SK-N-SH (cell line): ENCODE measurements at regions not wholly inside any gene's neighbourhood (a gene's known extent, or its start where the extent isn't known, plus 50 kb on each side); places are given as distances from the start of the nearest gene placed in this dataset.

Source experiments
- CTCF ChIA-PET: fragments of 300-600, 350-600 bp; formaldehyde crosslinking; extraction: SDS; loops from one replicate; lab custom pipeline; 2021; lab: Yijun Ruan, JAX
- POLR2A ChIA-PET: fragments of 350-600 bp; sonication (Branson Sonifier 250); formaldehyde crosslinking; extraction: SDS; loops from one replicate; lab custom pipeline; 2020; ENCODE audit warnings: antibody characterized with exemption, inconsistent platforms; lab: Yijun Ruan, JAX
- DNase-seq: peaks from one replicate; pipeline ENCODE4 v3.0.0; 2012
- H2AFZ ChIP-seq: fragments of 200-600 bp; sonication (generic); 2 replicates; pipeline ENCODE4 v1.8.1; 2016; ENCODE audit warnings: antibody characterized with exemption, mild to moderate bottlenecking, low read depth
- H3F3A ChIP-seq: fragments of 200-600 bp; sonication (generic); replicated peaks from 2 replicates; pipeline ENCODE3; 2016; ENCODE audit warnings: antibody characterized with exemption, mild to moderate bottlenecking; ENCODE audit not compliant: insufficient read depth
- H3K27ac ChIP-seq, 2 experiments: fragments of 200-500 bp in 1 of 2; fragments of 200-600 bp in 1 of 2; sonication (Bioruptor generic) in 1 of 2; sonication (generic), shearing (Covaris generic) in 1 of 2; 2 replicates each; pipeline versions ENCODE4 v1.5.1 to v1.6.1; 2014 to 2016; ENCODE audit warnings: low read depth in 2 of 2, inconsistent platforms in 1 of 2, low read length in 1 of 2, mild to moderate bottlenecking in 1 of 2, mixed read lengths in 1 of 2
- H3K27me3 ChIP-seq: fragments of 200-600 bp; sonication (generic), shearing (Covaris generic); 2 replicates; pipeline ENCODE4 v1.6.1; 2016; ENCODE audit warnings: mixed run types; ENCODE audit not compliant: insufficient read depth
- H3K36me3 ChIP-seq, 2 experiments: fragments of 200-500 bp in 1 of 2; fragments of 200-600 bp in 1 of 2; sonication (Bioruptor generic) in 1 of 2; sonication (generic) in 1 of 2; replicated peaks in 1 of 2; 2 replicates each; pipeline versions ENCODE3 to v1.5.1; 2014 to 2016; ENCODE audit warnings: low read length in 1 of 2, mild to moderate bottlenecking in 1 of 2; ENCODE audit not compliant: insufficient read depth in 2 of 2, control insufficient read depth in 1 of 2
- H3K4me1 ChIP-seq, 2 experiments: fragments of 200-500 bp in 1 of 2; fragments of 200-600 bp in 1 of 2; sonication (Bioruptor generic) in 1 of 2; sonication (generic), shearing (Covaris generic) in 1 of 2; 2 replicates each; pipeline versions ENCODE4 v1.5.1 to v1.6.1; 2014 to 2016; ENCODE audit warnings: low read depth in 1 of 2, low read length in 1 of 2, mixed run types in 1 of 2; ENCODE audit not compliant: insufficient read depth in 2 of 2, control insufficient read depth in 1 of 2
- H3K4me2 ChIP-seq: fragments of 200-600 bp; sonication (generic), shearing (Covaris generic); 2 replicates; pipeline ENCODE4 v1.6.1; 2017; ENCODE audit warnings: mixed run types
- H3K4me3 ChIP-seq, 2 experiments: fragments of 200-500 bp in 1 of 2; fragments of 200-600 bp in 1 of 2; sonication (Bioruptor generic) in 1 of 2; sonication (generic), shearing (Covaris generic) in 1 of 2; 2 replicates each; pipeline versions ENCODE4 v1.5.1 to v1.8.1; 2014 to 2016; ENCODE audit warnings: low read depth in 2 of 2, inconsistent platforms in 1 of 2, low read length in 1 of 2, mild to moderate bottlenecking in 1 of 2, mixed read lengths in 1 of 2, moderate library complexity in 1 of 2
- H3K79me2 ChIP-seq: fragments of 200-600 bp; sonication (generic); 2 replicates; pipeline ENCODE4 v1.8.1; 2017; ENCODE audit warnings: mild to moderate bottlenecking; ENCODE audit not compliant: insufficient read depth
- H3K9ac ChIP-seq: fragments of 200-600 bp; sonication (generic); 2 replicates; pipeline ENCODE4 v1.6.1; 2017; ENCODE audit warnings: mixed run types
- H3K9me2 ChIP-seq: fragments of 200-600 bp; sonication (generic); 2 replicates; pipeline ENCODE4 v1.6.1; 2017; ENCODE audit warnings: mixed run types
- H3K9me3 ChIP-seq: fragments of 200-600 bp; sonication (generic); 2 replicates; pipeline ENCODE4 v1.6.1; 2017; ENCODE audit warnings: mixed run types, mild to moderate bottlenecking, moderate library complexity
- H4K20me1 ChIP-seq: fragments of 200-600 bp; sonication (generic); 2 replicates; pipeline ENCODE4 v1.6.1; 2017; ENCODE audit warnings: mild to moderate bottlenecking, mixed run types; ENCODE audit not compliant: insufficient read depth
- ELF1 ChIP-seq: IDR thresholded peaks from 2 replicates; pipeline ENCODE4 v1.4.0; 2012
- FOSL2 ChIP-seq: IDR thresholded peaks from 2 replicates; pipeline ENCODE4 v1.4.0; 2012; ENCODE audit warnings: low read depth, mild to moderate bottlenecking, moderate library complexity, borderline replicate concordance
- FOXM1 ChIP-seq: IDR thresholded peaks from 2 replicates; pipeline ENCODE4 v1.4.0; 2012; ENCODE audit warnings: low read depth, mild to moderate bottlenecking
- GABPA ChIP-seq: IDR thresholded peaks from 2 replicates; pipeline ENCODE4 v1.4.0; 2012; ENCODE audit warnings: low read depth, mild to moderate bottlenecking
- GATA2 ChIP-seq: sonication (generic); formaldehyde crosslinking; IDR thresholded peaks from 2 replicates; pipeline ENCODE4 v1.5.0; 2020; ENCODE audit warnings: mild to moderate bottlenecking, missing genetic modification reagents
- JUND ChIP-seq: IDR thresholded peaks from 2 replicates; pipeline ENCODE4 v1.4.0; 2012
- MXI1 ChIP-seq: IDR thresholded peaks from 2 replicates; pipeline ENCODE4 v1.6.1; 2012; ENCODE audit warnings: mild to moderate bottlenecking, low read depth, low read length, improper control_type of control experiment
- NFIC ChIP-seq: IDR thresholded peaks from 2 replicates; pipeline ENCODE4 v1.4.0; 2012; ENCODE audit warnings: borderline replicate concordance
- RFX5 ChIP-seq: IDR thresholded peaks from 2 replicates; pipeline ENCODE4 v1.6.1; 2012; ENCODE audit warnings: mild to moderate bottlenecking, improper control_type of control experiment, low read length
- SIN3A ChIP-seq: IDR thresholded peaks from 2 replicates; pipeline ENCODE4 v1.6.1; 2012; ENCODE audit warnings: low read depth, mild to moderate bottlenecking, low read length, moderate library complexity, borderline replicate concordance
- TAF1 ChIP-seq: IDR thresholded peaks from 2 replicates; pipeline ENCODE4 v1.6.1; 2012; ENCODE audit warnings: low read depth, mild to moderate bottlenecking, low read length, moderate library complexity, borderline replicate concordance
- TCF12 ChIP-seq: IDR thresholded peaks from 2 replicates; pipeline ENCODE4 v1.4.0; 2012
- TEAD4 ChIP-seq: IDR thresholded peaks from 2 replicates; pipeline ENCODE4 v1.4.0; 2012; ENCODE audit warnings: mild to moderate bottlenecking, borderline replicate concordance; ENCODE audit not compliant: insufficient read depth
- WGBS: methylation state at CpG from one replicate; pipeline ENCODE4 v1.1.6; 2017; ENCODE audit warnings: low lambda C conversion rate; 5-methylcytosine and 5-hydroxymethylcytosine counted together
- TF ChIP-seq, protein P1 (sequence below): IDR thresholded peaks from 2 replicates; pipeline ENCODE4 v1.6.1; 2012; ENCODE audit warnings: mild to moderate bottlenecking, low read depth, low read length, moderate library complexity
- TF ChIP-seq, protein P2 (sequence below): IDR thresholded peaks from 2 replicates; pipeline ENCODE4 v1.4.0; 2012; ENCODE audit warnings: low read depth, borderline replicate concordance

DNA sequence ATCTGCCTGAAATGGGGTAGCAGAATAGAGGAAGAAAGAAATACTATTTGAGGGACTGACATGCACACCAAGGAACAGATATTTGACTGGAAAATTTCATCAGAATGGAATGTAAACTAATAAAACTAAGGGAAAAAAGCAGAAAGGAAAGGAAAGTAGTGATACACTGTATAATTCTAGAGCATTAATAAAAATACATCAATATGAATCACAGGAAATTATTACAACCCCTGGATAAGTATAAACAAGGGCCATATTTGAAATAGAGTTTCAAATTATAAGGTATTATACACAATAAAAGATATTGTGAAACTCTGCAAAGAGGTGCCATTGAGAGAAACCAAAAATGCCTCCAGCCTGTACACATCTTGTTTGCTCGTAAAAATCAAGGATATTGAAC is 149.6 kb downstream of the ICOS start:
- H3K4me3 ChIP-seq: no peak overlapping the region
- WGBS: 4% methylated on average over 1 of the region's 1 CpG
- ChIA-PET POLR2A (no interaction called here), CTCF (no interaction called here)
- H3K4me1 ChIP-seq: no peaks in the 10 kb centered on the region; a peak in 1 of 4 replicates
- H3K9ac ChIP-seq: no peak overlapping the region
- H4K20me1 ChIP-seq: no peaks in the 10 kb centered on the region
- TF ChIP-seq SIN3A: no peak
- TF ChIP-seq TCF12: no peak
- TF ChIP-seq, protein P1, sequence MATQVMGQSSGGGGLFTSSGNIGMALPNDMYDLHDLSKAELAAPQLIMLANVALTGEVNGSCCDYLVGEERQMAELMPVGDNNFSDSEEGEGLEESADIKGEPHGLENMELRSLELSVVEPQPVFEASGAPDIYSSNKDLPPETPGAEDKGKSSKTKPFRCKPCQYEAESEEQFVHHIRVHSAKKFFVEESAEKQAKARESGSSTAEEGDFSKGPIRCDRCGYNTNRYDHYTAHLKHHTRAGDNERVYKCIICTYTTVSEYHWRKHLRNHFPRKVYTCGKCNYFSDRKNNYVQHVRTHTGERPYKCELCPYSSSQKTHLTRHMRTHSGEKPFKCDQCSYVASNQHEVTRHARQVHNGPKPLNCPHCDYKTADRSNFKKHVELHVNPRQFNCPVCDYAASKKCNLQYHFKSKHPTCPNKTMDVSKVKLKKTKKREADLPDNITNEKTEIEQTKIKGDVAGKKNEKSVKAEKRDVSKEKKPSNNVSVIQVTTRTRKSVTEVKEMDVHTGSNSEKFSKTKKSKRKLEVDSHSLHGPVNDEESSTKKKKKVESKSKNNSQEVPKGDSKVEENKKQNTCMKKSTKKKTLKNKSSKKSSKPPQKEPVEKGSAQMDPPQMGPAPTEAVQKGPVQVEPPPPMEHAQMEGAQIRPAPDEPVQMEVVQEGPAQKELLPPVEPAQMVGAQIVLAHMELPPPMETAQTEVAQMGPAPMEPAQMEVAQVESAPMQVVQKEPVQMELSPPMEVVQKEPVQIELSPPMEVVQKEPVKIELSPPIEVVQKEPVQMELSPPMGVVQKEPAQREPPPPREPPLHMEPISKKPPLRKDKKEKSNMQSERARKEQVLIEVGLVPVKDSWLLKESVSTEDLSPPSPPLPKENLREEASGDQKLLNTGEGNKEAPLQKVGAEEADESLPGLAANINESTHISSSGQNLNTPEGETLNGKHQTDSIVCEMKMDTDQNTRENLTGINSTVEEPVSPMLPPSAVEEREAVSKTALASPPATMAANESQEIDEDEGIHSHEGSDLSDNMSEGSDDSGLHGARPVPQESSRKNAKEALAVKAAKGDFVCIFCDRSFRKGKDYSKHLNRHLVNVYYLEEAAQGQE: no peak
- no peak for TF ChIP-seq MXI1
- TF ChIP-seq NFIC: no peak
- TF ChIP-seq FOSL2: no peak
- TF ChIP-seq FOXM1: no peak
- no peak for TF ChIP-seq TEAD4
- TF ChIP-seq RFX5: no peak
- H3K4me2 ChIP-seq: no peak overlapping the region
- H3K27me3 ChIP-seq: no peaks in the 10 kb centered on the region
- DNase-seq: no peak
- no peaks in the 10 kb centered on the region for H3K79me2 ChIP-seq
- H3K9me3 ChIP-seq: no peaks in the 10 kb centered on the region
- H3K27ac ChIP-seq: no peak overlapping the region
- H3K9me2 ChIP-seq: no peaks in the 10 kb centered on the region
- H3F3A ChIP-seq: no peaks in the 10 kb centered on the region
- no peaks in the 10 kb centered on the region for H3K36me3 ChIP-seq
- no peak overlapping the region for H2AFZ ChIP-seq

DNA sequence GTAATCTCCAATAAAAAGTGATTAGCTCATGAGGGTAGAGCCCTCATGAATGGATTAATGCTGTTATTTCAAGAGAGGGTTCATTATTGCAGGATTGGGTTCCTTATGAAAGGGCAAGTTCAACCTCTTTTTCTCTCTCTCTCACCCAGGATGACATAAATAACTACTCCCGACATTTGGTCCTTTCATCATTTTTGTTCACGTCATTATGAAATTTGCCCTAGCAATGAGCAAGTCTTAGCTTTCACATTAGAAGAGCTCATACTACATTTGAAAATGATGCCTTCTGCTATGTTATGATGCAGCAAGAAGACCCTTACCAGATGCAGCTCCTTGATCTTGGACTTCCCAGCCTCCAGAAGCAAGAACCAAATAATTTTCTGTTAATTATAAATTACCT is 152.5 kb downstream of the ICOS start:
- no peaks in the 10 kb centered on the region for H3K9me3 ChIP-seq
- no peak overlapping the region for H2AFZ ChIP-seq
- WGBS: 61% methylated on average over 2 of the region's 2 CpGs
- CTCF ChIA-PET: no interaction called here
- no peak overlapping the region for H3K9ac ChIP-seq
- no peaks in the 10 kb centered on the region for H4K20me1 ChIP-seq
- no peaks in the 10 kb centered on the region for H3K36me3 ChIP-seq
- H3K9me2 ChIP-seq: no peaks in the 10 kb centered on the region
- H3K79me2 ChIP-seq: no peaks in the 10 kb centered on the region
- H3F3A ChIP-seq: no peaks in the 10 kb centered on the region
- DNase-seq: no peak
- H3K4me3 ChIP-seq: no peak overlapping the region
- H3K4me2 ChIP-seq: no peak overlapping the region
- POLR2A ChIA-PET: no interaction called here
- H3K27ac ChIP-seq: no peak overlapping the region
- H3K4me1 ChIP-seq: no peaks in the 10 kb centered on the region; a peak in 1 of 4 replicates
- TF ChIP-seq ELF1 (no peak), TCF12 (no peak), JUND (no peak), TAF1 (no peak), GABPA (no peak), GATA2 (no peak), RFX5 (no peak), TEAD4 (no peak)
- TF ChIP-seq, protein P2, sequence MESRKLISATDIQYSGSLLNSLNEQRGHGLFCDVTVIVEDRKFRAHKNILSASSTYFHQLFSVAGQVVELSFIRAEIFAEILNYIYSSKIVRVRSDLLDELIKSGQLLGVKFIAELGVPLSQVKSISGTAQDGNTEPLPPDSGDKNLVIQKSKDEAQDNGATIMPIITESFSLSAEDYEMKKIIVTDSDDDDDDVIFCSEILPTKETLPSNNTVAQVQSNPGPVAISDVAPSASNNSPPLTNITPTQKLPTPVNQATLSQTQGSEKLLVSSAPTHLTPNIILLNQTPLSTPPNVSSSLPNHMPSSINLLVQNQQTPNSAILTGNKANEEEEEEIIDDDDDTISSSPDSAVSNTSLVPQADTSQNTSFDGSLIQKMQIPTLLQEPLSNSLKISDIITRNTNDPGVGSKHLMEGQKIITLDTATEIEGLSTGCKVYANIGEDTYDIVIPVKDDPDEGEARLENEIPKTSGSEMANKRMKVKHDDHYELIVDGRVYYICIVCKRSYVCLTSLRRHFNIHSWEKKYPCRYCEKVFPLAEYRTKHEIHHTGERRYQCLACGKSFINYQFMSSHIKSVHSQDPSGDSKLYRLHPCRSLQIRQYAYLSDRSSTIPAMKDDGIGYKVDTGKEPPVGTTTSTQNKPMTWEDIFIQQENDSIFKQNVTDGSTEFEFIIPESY: no peak
- H3K27me3 ChIP-seq: no peaks in the 10 kb centered on the region
